Omental fat pad (tissue), 3 donors: ENCODE measurements at regions not wholly inside any gene's neighbourhood (a gene's known extent, or its start where the extent isn't known, plus 50 kb on each side); places are given as distances from the start of the nearest gene placed in this dataset.

ENCODE experiments used
- ATAC-seq: fragments of 150-250 bp; one replicate; pipeline ENCODE4 v1.9.1; 2016; ENCODE audit warnings: mild to moderate bottlenecking, moderate library complexity; ENCODE audit not compliant: low FRiP score
- DNase-seq: peaks from one replicate; pipeline ENCODE4 v3.0.0-alpha.2; 2019; ENCODE audit warnings: low spot score
- TF ChIP-seq, protein P1 (sequence below), 3 donors: fragments of 450-650 bp; IDR thresholded peaks; one replicate each; pipeline ENCODE4 v1.5.1; 2016 to 2017; ENCODE audit warnings: antibody characterized with exemption in 3 of 3, mild to moderate bottlenecking in 3 of 3, moderate library complexity in 2 of 3

DNA sequence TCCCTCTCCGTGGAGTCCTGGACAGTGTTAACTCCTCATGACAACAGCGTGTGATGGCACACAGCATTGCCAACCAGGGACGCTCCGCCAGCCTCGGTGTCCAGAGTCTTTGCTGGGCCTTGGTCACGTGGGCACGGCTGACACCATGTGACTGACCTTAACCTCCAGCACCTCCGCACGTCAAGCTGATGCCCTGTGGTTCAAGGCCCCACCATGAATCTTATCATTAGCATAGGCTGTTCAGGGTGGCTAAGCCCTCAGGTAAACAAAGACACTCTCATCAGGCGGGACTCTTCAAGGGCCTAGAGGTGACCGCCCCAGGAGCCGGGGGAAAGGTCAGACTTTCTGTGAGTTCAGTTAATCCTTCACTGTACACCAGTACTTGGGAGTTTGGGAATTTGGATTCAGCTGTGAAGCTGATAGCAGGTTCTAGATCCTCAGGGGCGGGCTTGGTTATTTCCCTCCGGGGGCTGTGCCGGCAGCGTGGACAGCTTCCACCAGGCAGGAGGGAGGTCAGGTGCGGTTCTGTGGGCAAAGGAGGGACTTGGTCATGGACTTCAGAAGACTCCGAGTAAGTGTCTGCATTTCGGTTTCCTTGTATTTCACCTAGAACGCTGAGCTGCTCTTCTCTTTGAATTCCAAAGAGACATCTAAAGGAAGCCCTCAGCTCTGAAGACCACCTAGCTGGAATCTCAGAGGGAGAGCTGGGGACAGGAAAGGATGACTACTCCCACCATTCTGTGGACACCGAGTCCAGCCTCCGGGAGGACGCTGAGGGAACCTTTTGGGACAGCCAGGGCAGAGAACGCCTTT, 195.5 kb upstream of the CIBAR2 start:
- no peak for DNase-seq
- no peak for ATAC-seq
- TF ChIP-seq, protein P1, sequence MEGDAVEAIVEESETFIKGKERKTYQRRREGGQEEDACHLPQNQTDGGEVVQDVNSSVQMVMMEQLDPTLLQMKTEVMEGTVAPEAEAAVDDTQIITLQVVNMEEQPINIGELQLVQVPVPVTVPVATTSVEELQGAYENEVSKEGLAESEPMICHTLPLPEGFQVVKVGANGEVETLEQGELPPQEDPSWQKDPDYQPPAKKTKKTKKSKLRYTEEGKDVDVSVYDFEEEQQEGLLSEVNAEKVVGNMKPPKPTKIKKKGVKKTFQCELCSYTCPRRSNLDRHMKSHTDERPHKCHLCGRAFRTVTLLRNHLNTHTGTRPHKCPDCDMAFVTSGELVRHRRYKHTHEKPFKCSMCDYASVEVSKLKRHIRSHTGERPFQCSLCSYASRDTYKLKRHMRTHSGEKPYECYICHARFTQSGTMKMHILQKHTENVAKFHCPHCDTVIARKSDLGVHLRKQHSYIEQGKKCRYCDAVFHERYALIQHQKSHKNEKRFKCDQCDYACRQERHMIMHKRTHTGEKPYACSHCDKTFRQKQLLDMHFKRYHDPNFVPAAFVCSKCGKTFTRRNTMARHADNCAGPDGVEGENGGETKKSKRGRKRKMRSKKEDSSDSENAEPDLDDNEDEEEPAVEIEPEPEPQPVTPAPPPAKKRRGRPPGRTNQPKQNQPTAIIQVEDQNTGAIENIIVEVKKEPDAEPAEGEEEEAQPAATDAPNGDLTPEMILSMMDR (IDR thresholded peaks at IDR 0.05), result no peak

DNA sequence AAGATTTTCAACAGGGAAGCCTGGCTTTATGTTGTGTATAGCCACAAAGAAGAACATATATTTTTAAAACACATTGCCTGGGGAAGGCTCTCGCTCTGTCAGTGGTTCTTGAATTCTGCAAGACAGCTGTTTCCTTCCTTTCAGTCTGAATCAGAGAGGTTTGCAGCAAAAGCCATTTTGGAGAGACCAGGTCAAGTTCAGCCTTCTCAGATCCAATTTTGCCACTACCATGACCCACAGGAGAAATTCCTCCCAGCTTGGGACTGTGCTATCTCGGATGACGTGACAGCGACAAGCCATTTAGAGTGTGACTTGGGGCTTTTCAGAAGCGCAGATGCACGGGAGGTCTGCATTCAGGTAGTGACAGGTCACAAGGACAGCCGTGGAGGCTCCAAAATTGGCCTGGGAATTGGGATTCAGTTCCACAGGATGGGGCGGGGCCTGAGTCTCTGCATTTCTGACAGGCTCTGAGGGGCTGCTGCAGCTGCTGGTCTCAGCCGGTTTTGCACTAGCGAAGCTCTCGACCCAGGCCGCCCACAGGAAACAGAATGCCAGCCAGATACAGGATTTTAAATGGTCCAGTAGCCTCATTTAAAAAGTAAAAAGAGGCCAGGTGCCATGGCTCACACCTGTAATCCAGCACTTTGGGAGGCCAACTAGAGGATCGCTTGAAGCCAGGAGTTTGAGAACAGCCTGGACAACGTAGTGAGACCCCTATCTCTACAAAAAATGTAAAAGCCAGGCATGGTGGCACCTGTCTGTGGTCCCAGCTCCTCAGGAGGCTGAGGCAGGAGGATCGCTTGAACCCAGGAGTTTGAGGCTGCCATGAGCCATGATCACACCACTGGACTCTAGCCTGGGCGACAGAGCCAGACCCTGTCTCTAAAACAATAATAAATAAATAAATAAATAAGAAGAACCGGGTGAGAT, 196.6 kb upstream of the CIBAR2 start:
- DNase-seq (no peak), ATAC-seq (no peak)
- TF ChIP-seq, protein P1 (IDR thresholded peaks at IDR 0.05), result no peak

DNA sequence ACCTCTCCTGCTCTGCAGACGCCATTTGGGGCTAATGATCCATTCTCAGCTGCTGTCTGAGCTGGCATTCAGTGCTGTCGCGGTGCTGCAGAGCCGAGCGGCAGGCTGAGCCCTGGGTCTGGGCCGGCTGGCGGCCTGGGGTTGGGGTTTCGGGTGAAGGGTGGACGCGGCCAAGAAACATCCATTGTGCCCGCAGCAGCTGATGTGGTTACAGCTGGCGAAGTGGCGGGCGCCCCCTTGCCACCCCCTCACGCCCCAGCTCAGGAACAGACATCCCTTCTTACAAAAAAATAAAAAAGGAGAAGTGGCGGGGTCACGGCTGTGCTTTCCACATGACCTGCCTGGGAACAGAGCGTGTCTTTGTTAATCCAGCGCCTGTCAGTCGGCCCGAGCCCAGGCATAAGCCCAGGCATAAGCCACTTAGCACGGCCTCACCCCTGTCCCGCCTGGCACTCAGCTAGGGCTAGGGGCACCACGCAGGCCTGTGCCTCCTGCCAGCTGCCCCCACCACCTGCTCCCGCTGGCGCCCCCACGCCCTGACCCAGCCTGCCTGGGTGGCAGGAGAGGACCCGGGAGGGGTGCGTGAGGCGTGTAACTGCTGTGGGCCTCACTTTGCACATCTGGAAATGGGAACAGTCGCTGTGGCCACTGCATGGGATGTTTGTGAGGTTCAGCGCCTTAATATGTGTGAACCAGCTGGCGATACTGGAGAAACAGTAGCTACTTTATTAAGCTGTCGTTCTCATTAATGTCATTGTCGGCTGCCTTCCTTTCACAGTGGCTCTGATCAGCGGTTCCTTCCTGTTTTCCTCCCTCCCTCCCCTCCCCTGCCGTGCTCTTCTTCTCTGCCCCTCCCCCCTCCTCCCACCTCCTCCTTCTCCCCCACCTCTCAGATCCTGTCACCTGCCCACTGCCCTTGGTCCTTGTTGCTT, 197.7 kb upstream of the CIBAR2 start:
- DNase-seq (no peak), ATAC-seq (no peak)
- TF ChIP-seq, protein P1 (IDR thresholded peaks at IDR 0.05), result no peak

DNA sequence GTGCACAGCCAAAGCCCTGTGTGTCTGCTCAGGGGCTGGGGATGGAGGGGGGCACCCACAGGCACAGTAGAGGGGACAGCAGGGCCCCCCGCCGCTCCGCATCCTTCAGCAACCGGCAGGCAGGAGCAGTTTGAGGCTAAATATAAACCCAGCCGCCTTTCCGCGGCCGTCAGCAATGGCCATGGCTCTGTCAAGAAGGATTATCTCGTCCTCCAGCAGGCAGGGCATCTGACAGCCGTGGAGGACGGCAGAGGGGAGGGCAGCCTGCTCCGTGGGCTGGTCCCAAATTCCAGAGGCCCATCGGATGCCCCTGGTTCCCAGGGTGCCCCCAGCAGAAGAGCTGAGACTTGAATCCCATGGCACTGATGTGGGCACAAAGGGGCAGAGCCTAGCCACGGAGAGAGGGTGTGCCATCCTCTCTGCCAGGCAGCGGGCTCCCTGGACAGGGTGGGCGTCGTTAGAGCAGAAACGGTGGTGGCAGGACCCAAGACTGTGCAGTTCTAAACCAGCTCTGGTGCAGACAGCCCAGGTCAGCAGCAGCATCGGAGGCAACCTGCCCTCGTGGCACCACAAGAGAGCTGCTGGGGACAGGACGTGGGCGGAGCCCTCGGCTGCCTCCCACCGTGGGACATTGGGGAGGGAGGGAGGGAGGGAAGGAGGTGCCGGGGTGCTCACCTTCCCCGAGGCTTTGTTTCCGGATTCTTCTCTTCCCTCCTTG, 198.8 kb upstream of the CIBAR2 start:
- ATAC-seq (no peak), DNase-seq (no peak)
- TF ChIP-seq, protein P1 (IDR thresholded peaks at IDR 0.05), result no peak

DNA sequence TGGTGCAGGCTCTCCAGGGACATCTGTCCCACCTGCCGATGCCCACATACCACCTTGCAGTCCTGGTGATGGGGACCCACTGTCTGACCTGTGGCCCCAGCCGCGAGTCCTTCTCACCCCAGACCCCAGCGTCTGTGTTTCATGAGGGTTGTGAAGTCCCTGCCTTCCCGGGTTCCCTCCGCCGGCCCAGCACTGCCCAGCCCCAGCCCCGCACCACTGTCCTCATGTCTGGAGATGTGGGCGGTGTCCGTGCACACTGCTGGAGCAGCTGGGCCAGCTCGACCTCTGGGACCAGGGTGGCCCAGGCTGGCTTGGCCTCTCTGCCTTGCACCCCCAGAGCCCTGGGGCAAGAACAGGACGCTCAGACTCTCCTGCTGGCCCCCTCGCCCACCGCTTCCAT, 199.5 kb upstream of the CIBAR2 start:
- TF ChIP-seq, protein P1 (IDR thresholded peaks at IDR 0.05), result no peak
- ATAC-seq (no peak), DNase-seq (no peak)

DNA sequence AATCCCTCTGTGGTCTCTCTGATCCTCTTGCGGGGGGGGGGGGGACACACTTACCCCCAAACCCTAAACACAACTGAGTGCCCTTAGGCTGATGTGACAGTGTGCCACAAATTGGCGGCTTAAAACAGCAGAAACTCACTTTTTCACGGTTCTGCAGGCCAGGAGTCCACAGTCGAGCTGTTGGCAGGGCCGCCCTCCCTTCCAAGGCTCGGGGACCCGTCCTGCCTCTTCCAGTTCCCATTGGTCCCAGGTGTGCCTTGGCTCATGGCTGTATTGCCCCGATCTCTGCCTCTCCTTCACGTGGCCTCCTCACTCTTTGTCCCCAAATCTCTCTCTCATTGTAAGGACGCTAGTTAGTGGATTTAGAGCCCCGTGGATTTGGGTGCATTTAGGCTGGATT, 199.9 kb upstream of the CIBAR2 start:
- TF ChIP-seq, protein P1 (IDR thresholded peaks at IDR 0.05), result no peak
- no peak for DNase-seq
- ATAC-seq, result no peak
